Lower leg skin (tissue), 3 donors: ENCODE measurements at regions not wholly inside any gene's neighbourhood (a gene's known extent, or its start where the extent isn't known, plus 50 kb on each side); places are given as distances from the start of the nearest gene placed in this dataset.

Experiments used
- POLR2A ChIP-seq, 2 donors: fragments of 450-650 bp; IDR thresholded peaks; one replicate each; pipeline ENCODE4 v1.6.1; 2016 to 2017; ENCODE audit warnings: antibody characterized with exemption in 2 of 2, mild to moderate bottlenecking in 1 of 2, moderate library complexity in 1 of 2
- TF ChIP-seq, protein P1 (sequence below), 3 donors: fragments of 450-650 bp; IDR thresholded peaks; one replicate each; pipeline ENCODE4 v1.5.1; 2016; ENCODE audit warnings: antibody characterized with exemption in 3 of 3, mild to moderate bottlenecking in 3 of 3, moderate library complexity in 2 of 3

DNA sequence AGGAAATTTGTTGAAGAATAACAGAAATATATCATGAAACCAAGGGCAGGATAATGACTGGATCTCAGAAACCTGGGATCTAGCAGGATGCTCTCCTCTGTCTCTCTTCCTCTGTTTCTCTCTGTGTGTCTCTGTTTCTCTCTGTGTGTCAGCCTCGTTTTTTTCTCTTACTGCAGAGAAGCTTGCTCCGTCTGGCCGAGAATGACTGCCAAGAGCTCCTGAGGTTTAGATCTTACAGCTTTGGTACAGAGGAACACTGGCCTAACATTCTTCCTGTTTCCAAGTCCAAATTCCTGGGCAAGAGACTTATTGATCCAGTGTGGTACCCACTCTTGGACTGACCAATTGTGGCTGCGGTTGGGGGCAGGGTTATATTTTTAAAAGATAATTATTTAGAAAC is 564.0 kb downstream of the XPNPEP1 start:
- TF ChIP-seq, protein P1, sequence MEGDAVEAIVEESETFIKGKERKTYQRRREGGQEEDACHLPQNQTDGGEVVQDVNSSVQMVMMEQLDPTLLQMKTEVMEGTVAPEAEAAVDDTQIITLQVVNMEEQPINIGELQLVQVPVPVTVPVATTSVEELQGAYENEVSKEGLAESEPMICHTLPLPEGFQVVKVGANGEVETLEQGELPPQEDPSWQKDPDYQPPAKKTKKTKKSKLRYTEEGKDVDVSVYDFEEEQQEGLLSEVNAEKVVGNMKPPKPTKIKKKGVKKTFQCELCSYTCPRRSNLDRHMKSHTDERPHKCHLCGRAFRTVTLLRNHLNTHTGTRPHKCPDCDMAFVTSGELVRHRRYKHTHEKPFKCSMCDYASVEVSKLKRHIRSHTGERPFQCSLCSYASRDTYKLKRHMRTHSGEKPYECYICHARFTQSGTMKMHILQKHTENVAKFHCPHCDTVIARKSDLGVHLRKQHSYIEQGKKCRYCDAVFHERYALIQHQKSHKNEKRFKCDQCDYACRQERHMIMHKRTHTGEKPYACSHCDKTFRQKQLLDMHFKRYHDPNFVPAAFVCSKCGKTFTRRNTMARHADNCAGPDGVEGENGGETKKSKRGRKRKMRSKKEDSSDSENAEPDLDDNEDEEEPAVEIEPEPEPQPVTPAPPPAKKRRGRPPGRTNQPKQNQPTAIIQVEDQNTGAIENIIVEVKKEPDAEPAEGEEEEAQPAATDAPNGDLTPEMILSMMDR (IDR thresholded peaks at IDR 0.05): no peak
- no peak for TF ChIP-seq POLR2A (IDR thresholded peaks at IDR 0.05)
